Endothelial cell of umbilical vein (primary cell): ENCODE measurements at regions not wholly inside any gene's neighbourhood (a gene's known extent, or its start where the extent isn't known, plus 50 kb on each side); places are given as distances from the start of the nearest gene placed in this dataset.

Source experiments
- BruUV-seq: library from RNA; stranded (reverse); fragments of 400-500 nt; replicated peaks from 2 replicates; lab custom pipeline; 2021; lab: Mats Ljungman, UMichigan
- CTCF ChIA-PET: fragments of 300-600, 350-600 bp; sonication (Branson Sonifier 250); formaldehyde crosslinking; loops from one replicate; lab custom pipeline; 2021; ENCODE audit warnings: antibody characterized with exemption, inconsistent platforms; lab: Charles Lee
- POLR2A ChIA-PET: fragments of 300-600, 350-600 bp; sonication (Branson Sonifier 250); formaldehyde crosslinking; loops from one replicate; lab custom pipeline; 2021; ENCODE audit warnings: antibody characterized with exemption, inconsistent platforms; lab: Charles Lee
- DNase-seq: peaks from one replicate; pipeline ENCODE4 v3.0.0-alpha.2; 2011; ENCODE audit warnings: low read depth, low spot score
- FAIRE-seq: peaks from 2 replicates; lab custom pipeline; 2011; peaks lifted over from hg19 to GRCh38; lab: Jason Lieb, UNC
- H2AFZ ChIP-seq: 2 replicates; pipeline ENCODE4 v1.6.0; 2012; ENCODE audit warnings: low read depth, low read length, control low read depth, inconsistent platforms
- H3K27ac ChIP-seq: 2 replicates; pipeline ENCODE4 v1.5.1; 2011; ENCODE audit warnings: low read depth, mild to moderate bottlenecking, control low read depth, low read length, moderate library complexity; ENCODE audit not compliant: insufficient read depth
- H3K27me3 ChIP-seq, 2 experiments: 2 replicates each; pipeline versions ENCODE4 v1.6.0 to v1.6.1; 2011; ENCODE audit warnings: low read length in 2 of 2, mixed read lengths in 1 of 2; ENCODE audit not compliant: control insufficient read depth in 2 of 2, insufficient read depth in 2 of 2
- H3K36me3 ChIP-seq, 2 experiments: 2 replicates in 1 of 2; 3 replicates in 1 of 2; pipeline ENCODE4 v1.5.1; 2011; ENCODE audit warnings: low read length in 2 of 2, mild to moderate bottlenecking in 1 of 2, moderate library complexity in 1 of 2; ENCODE audit not compliant: control insufficient read depth in 2 of 2, insufficient read depth in 2 of 2; ENCODE audit errors: extremely low read depth in 1 of 2
- H3K4me1 ChIP-seq: 3 replicates; pipeline ENCODE4 v1.5.1; 2011; ENCODE audit warnings: mild to moderate bottlenecking, low read length; ENCODE audit not compliant: control insufficient read depth, insufficient read depth; ENCODE audit errors: extremely low read depth
- H3K4me2 ChIP-seq: 2 replicates; pipeline ENCODE4 v1.6.1; 2011; ENCODE audit warnings: low read length, control low read depth, mixed read lengths; ENCODE audit not compliant: insufficient read depth
- H3K4me3 ChIP-seq, 3 experiments: fragments of 200-600 bp in 1 of 3; sonication (generic), shearing (Covaris generic) in 1 of 3; replicated peaks in 1 of 3; 2 replicates each; pipeline ENCODE4 v1.5.1; 2011 to 2016; ENCODE audit warnings: control low read depth in 3 of 3, low read length in 3 of 3, mild to moderate bottlenecking in 2 of 3, inconsistent platforms in 1 of 3, low read depth in 1 of 3, moderate library complexity in 1 of 3; ENCODE audit not compliant: insufficient read depth in 1 of 3
- H3K79me2 ChIP-seq: 2 replicates; pipeline ENCODE4 v1.6.0; 2012; ENCODE audit warnings: low read length, inconsistent platforms; ENCODE audit not compliant: control insufficient read depth, insufficient read depth
- H3K9ac ChIP-seq: replicated peaks from 2 replicates; pipeline ENCODE3; 2011; ENCODE audit warnings: low read length, control low read depth; ENCODE audit not compliant: insufficient read depth; ENCODE audit errors: extremely low read depth
- H3K9me1 ChIP-seq: replicated peaks from 3 replicates; pipeline ENCODE4 v1.6.0; 2011; ENCODE audit warnings: mild to moderate bottlenecking, low read length; ENCODE audit not compliant: control insufficient read depth, insufficient read depth; ENCODE audit errors: extremely low read depth
- H3K9me3 ChIP-seq: replicated peaks from 2 replicates; pipeline ENCODE4 v1.5.1; 2012; ENCODE audit warnings: low read length, inconsistent platforms; ENCODE audit not compliant: control insufficient read depth, insufficient read depth
- H4K20me1 ChIP-seq: replicated peaks from 2 replicates; pipeline ENCODE3; 2011; ENCODE audit warnings: mild to moderate bottlenecking, low read length; ENCODE audit not compliant: control insufficient read depth, insufficient read depth; ENCODE audit errors: extremely low read depth
- CTCF ChIP-seq, 2 donors: IDR thresholded peaks; 1 replicate in 1 of 2; 2 replicates in 1 of 2; pipeline ENCODE4 v1.5.1; 2011; ENCODE audit warnings: low read length in 2 of 2, mild to moderate bottlenecking in 2 of 2, moderate library complexity in 2 of 2, control low read depth in 1 of 2, inconsistent platforms in 1 of 2, low read depth in 1 of 2; ENCODE audit not compliant: insufficient read depth in 1 of 2; ENCODE audit errors: extremely low read depth in 1 of 2
- EZH2 ChIP-seq: IDR thresholded peaks from 2 replicates; pipeline ENCODE4 v1.6.1; 2012; ENCODE audit warnings: borderline replicate concordance, low read depth, mild to moderate bottlenecking, moderate library complexity, low read length, inconsistent platforms; ENCODE audit not compliant: severe bottlenecking
- FOS ChIP-seq: IDR thresholded peaks from 2 replicates; pipeline ENCODE4 v1.6.1; 2011; ENCODE audit warnings: mild to moderate bottlenecking, low read length, moderate library complexity, borderline replicate concordance; ENCODE audit not compliant: insufficient read depth
- GATA2 ChIP-seq: IDR thresholded peaks from 2 replicates; pipeline ENCODE4 v1.7.0; 2011; ENCODE audit warnings: low read depth, mild to moderate bottlenecking, moderate library complexity, mixed read lengths, low read length; ENCODE audit not compliant: insufficient read length, insufficient read depth
- JUN ChIP-seq: IDR thresholded peaks from 2 replicates; pipeline ENCODE4 v1.6.1; 2011; ENCODE audit warnings: borderline replicate concordance, low read depth; ENCODE audit not compliant: insufficient read length, insufficient read depth
- MAX ChIP-seq: IDR thresholded peaks from 2 replicates; pipeline ENCODE4 v1.6.1; 2011; ENCODE audit not compliant: insufficient read depth, insufficient read length
- MYC ChIP-seq: IDR thresholded peaks from one replicate; pipeline ENCODE4 v1.6.1; 2011; ENCODE audit warnings: mild to moderate bottlenecking, low read depth, low read length
- POLR2A ChIP-seq: IDR thresholded peaks from 2 replicates; pipeline ENCODE4 v1.6.1; 2012; ENCODE audit warnings: low read depth, mild to moderate bottlenecking, control low read depth, low read length
- POLR2AphosphoS5 ChIP-seq: IDR thresholded peaks from 2 replicates; pipeline ENCODE4 v1.6.1; 2012; ENCODE audit warnings: low read depth, mild to moderate bottlenecking, control low read depth, low read length, moderate library complexity; ENCODE audit not compliant: insufficient read depth
- dilution Hi-C: fragments of 300-500 bp; cut with MboI; formaldehyde crosslinking; loops from one replicate; pipeline ENCODE4 v1.15.0; 2019; ENCODE audit warnings: low sequenced_read_pairs; ENCODE audit not compliant: extremely low pct_ligation_motif_present
- intact Hi-C: fragments of 100-400 bp; cut with micrococcal nuclease; formaldehyde crosslinking; loops from one replicate; pipeline ENCODE4 v1.10.0; 2022

GRCh38 chr6:15981956-15982355, 146.9 kb upstream of the MYLIP start:
- H3K4me2 ChIP-seq = no peak overlapping the region
- H3K27ac ChIP-seq = no peak overlapping the region
- no peak overlapping the region for H3K9ac ChIP-seq
- no peak overlapping the region for H2AFZ ChIP-seq
- no peaks in the 10 kb centered on the region for H3K27me3 ChIP-seq
- intact Hi-C loops (no loop called here), dilution Hi-C loops (no loop called here)
- H3K9me1 ChIP-seq = no peaks in the 10 kb centered on the region
- POLR2A ChIA-PET = no interaction called here
- no peak overlapping the region for H3K4me3 ChIP-seq
- no TSS peak for BruUV-seq
- H4K20me1 ChIP-seq = no peaks in the 10 kb centered on the region
- TF ChIP-seq FOS (no peak), MYC (no peak), POLR2AphosphoS5 (no peak), CTCF (IDR thresholded peaks at IDR 0.05; ENCODE audit: extremely low read depth in 1 of 2, insufficient read depth in 1 of 2, low read depth in 1 of 2, low read length in 2 of 2) (no peak), GATA2 (no peak), POLR2A (no peak), EZH2 (no peak), JUN (no peak), MAX (no peak)
- CTCF ChIA-PET = no interaction called here
- no peaks in the 10 kb centered on the region for H3K79me2 ChIP-seq
- DNase-seq (no peak), FAIRE-seq (no peak)
- H3K36me3 ChIP-seq = no peaks in the 10 kb centered on the region
- no peaks in the 10 kb centered on the region for H3K9me3 ChIP-seq
- H3K4me1 ChIP-seq = no peaks in the 10 kb centered on the region
